IMR-90 (cell line): ENCODE measurements at regions not wholly inside any gene's neighbourhood (a gene's known extent, or its start where the extent isn't known, plus 50 kb on each side); places are given as distances from the start of the nearest gene placed in this dataset.

Source experiments
- ATAC-seq: fragments of 200-7000 bp; cut with Tn5 transposase; 2 replicates; pipeline ENCODE4 v1.9.1; 2020; ENCODE audit warnings: low read depth, mild to moderate bottlenecking, moderate library complexity
- BruUV-seq: library from RNA; stranded (reverse); fragments of 400-500 nt; replicated peaks from 2 replicates; lab custom pipeline; 2021; lab: Mats Ljungman, UMichigan
- CTCF ChIA-PET: fragments of 300-600 bp; formaldehyde crosslinking; extraction: SDS; loops from one replicate; lab custom pipeline; 2021; ENCODE audit warnings: antibody characterized with exemption; lab: Yijun Ruan, JAX
- POLR2A ChIA-PET: fragments of 300-600 bp; sonication (Branson Sonifier 250); formaldehyde crosslinking; loops from one replicate; lab custom pipeline; 2022; ENCODE audit warnings: antibody characterized with exemption; ENCODE audit not compliant: unreplicated experiment; lab: Charles Lee
- DNase-seq: peaks from one replicate; pipeline ENCODE4 v3.0.0; 2013
- H2AFZ ChIP-seq: replicated peaks from 2 replicates; pipeline ENCODE3; 2013; ENCODE audit warnings: low read length, mild to moderate bottlenecking; ENCODE audit not compliant: poor library complexity
- H2AK5ac ChIP-seq: 2 replicates; pipeline ENCODE4 v1.6.1; 2013; ENCODE audit warnings: low read depth, low read length, inconsistent platforms
- H2AK9ac ChIP-seq: replicated peaks from 2 replicates; pipeline ENCODE3; 2013; ENCODE audit warnings: mild to moderate bottlenecking, low read depth, low read length, moderate library complexity; ENCODE audit not compliant: poor library complexity
- H2BK120ac ChIP-seq: 2 replicates; pipeline ENCODE4 v1.6.1; 2013; ENCODE audit warnings: low read depth, low read length, inconsistent platforms
- H2BK15ac ChIP-seq: 3 replicates; pipeline ENCODE4 v1.6.1; 2013; ENCODE audit warnings: low read depth, low read length, inconsistent platforms
- H2BK20ac ChIP-seq: 2 replicates; pipeline ENCODE4 v1.6.1; 2013; ENCODE audit warnings: low read depth, mild to moderate bottlenecking, inconsistent platforms, low read length, moderate library complexity
- H2BK5ac ChIP-seq: 2 replicates; pipeline ENCODE4 v1.6.1; 2013; ENCODE audit warnings: mild to moderate bottlenecking, low read depth, low read length, inconsistent platforms; ENCODE audit not compliant: poor library complexity, severe bottlenecking
- H3K14ac ChIP-seq: replicated peaks from 2 replicates; pipeline ENCODE4 v1.6.1; 2013; ENCODE audit warnings: low read depth, low read length, inconsistent platforms
- H3K18ac ChIP-seq: 2 replicates; pipeline ENCODE4 v1.6.1; 2013; ENCODE audit warnings: low read depth, low read length, control low read depth
- H3K23ac ChIP-seq: 2 replicates; pipeline ENCODE4 v1.6.1; 2013; ENCODE audit warnings: low read depth, low read length, inconsistent platforms
- H3K27ac ChIP-seq: 2 replicates; pipeline ENCODE4 v1.5.1; 2013; ENCODE audit warnings: mild to moderate bottlenecking, control low read depth, low read length; ENCODE audit not compliant: insufficient read depth
- H3K27me3 ChIP-seq: 2 replicates; pipeline ENCODE4 v1.6.1; 2013; ENCODE audit warnings: low read length; ENCODE audit not compliant: control insufficient read depth, insufficient read depth
- H3K36me3 ChIP-seq: 2 replicates; pipeline ENCODE4 v1.6.1; 2013; ENCODE audit warnings: low read length, mixed read lengths; ENCODE audit not compliant: control insufficient read depth, insufficient read depth
- H3K4ac ChIP-seq: 2 replicates; pipeline ENCODE4 v1.6.1; 2013; ENCODE audit warnings: low read depth, low read length, inconsistent platforms
- H3K4me1 ChIP-seq: 2 replicates; pipeline ENCODE4 v1.6.1; 2013; ENCODE audit warnings: low read length, mixed read lengths; ENCODE audit not compliant: control insufficient read depth, insufficient read depth
- H3K4me2 ChIP-seq: 2 replicates; pipeline ENCODE4 v1.6.1; 2013; ENCODE audit warnings: low read depth, mild to moderate bottlenecking, control low read depth, low read length, moderate library complexity
- H3K4me3 ChIP-seq: 2 replicates; pipeline ENCODE4 v1.5.1; 2013; ENCODE audit warnings: low read depth, mild to moderate bottlenecking, control low read depth, low read length, moderate library complexity; ENCODE audit not compliant: insufficient read depth
- H3K56ac ChIP-seq: 2 replicates; pipeline ENCODE4 v1.6.1; 2013; ENCODE audit warnings: low read length, inconsistent platforms; ENCODE audit not compliant: insufficient read depth; ENCODE audit errors: extremely low read depth
- H3K79me1 ChIP-seq, 2 experiments: 2 replicates each; pipeline ENCODE4 v1.6.1; 2013; ENCODE audit warnings: low read length in 2 of 2, inconsistent platforms in 1 of 2, low read depth in 1 of 2
- H3K9ac ChIP-seq: 2 replicates; pipeline ENCODE4 v1.6.1; 2013; ENCODE audit warnings: low read depth, low read length, control low read depth
- H3K9me1 ChIP-seq: 2 replicates; pipeline ENCODE4 v1.6.1; 2013; ENCODE audit warnings: low read length, inconsistent platforms; ENCODE audit not compliant: insufficient read depth
- H3K9me3 ChIP-seq: 2 replicates; pipeline ENCODE4 v1.6.1; 2013; ENCODE audit warnings: low read length; ENCODE audit not compliant: control insufficient read depth, insufficient read depth
- H4K20me1 ChIP-seq: 2 replicates; pipeline ENCODE4 v1.6.1; 2013; ENCODE audit warnings: low read length, inconsistent platforms; ENCODE audit not compliant: insufficient read depth
- H4K5ac ChIP-seq: 2 replicates; pipeline ENCODE4 v1.6.1; 2013; ENCODE audit warnings: mild to moderate bottlenecking, low read depth, low read length, control low read depth
- H4K8ac ChIP-seq, 2 experiments: 2 replicates each; pipeline ENCODE4 v1.6.1; 2013; ENCODE audit warnings: low read depth in 2 of 2, low read length in 2 of 2, control low read depth in 1 of 2, inconsistent platforms in 1 of 2
- H4K91ac ChIP-seq: 2 replicates; pipeline ENCODE4 v1.6.1; 2013; ENCODE audit warnings: low read depth, low read length, inconsistent platforms; ENCODE audit not compliant: insufficient read depth
- BHLHE40 ChIP-seq: fragments of 150-350 bp; IDR thresholded peaks from 2 replicates; pipeline ENCODE4 v1.6.1; 2016; ENCODE audit warnings: mild to moderate bottlenecking, low read depth, low read length
- CEBPB ChIP-seq: IDR thresholded peaks from 2 replicates; pipeline ENCODE4 v1.6.1; 2012; ENCODE audit warnings: low read depth, low read length, improper control_type of control experiment
- CHD1 ChIP-seq: IDR thresholded peaks from 2 replicates; pipeline ENCODE4 v1.6.1; 2012; ENCODE audit warnings: low read depth, low read length, improper control_type of control experiment
- FOS ChIP-seq: fragments of 150-350 bp; IDR thresholded peaks from 2 replicates; pipeline ENCODE4 v1.6.1; 2016; ENCODE audit warnings: low read depth, low read length
- MAFK ChIP-seq: IDR thresholded peaks from 2 replicates; pipeline ENCODE4 v1.6.1; 2012; ENCODE audit warnings: low read depth, low read length, improper control_type of control experiment
- MXI1 ChIP-seq: IDR thresholded peaks from 2 replicates; pipeline ENCODE4 v1.6.1; 2012; ENCODE audit warnings: low read depth, mild to moderate bottlenecking, low read length, moderate library complexity, borderline replicate concordance
- POLR2A ChIP-seq: IDR thresholded peaks from 2 replicates; pipeline ENCODE4 v1.6.1; 2012; ENCODE audit warnings: mild to moderate bottlenecking, low read depth, low read length
- RFX5 ChIP-seq: IDR thresholded peaks from 2 replicates; pipeline ENCODE4 v1.8.0; 2012; ENCODE audit warnings: low read depth, mild to moderate bottlenecking, low read length, moderate library complexity
- WGBS, 2 experiments: methylation state at CpG; one replicate each; pipeline versions ENCODE4 v1.1.5 to v1.1.7; 2013; ENCODE audit warnings: missing lambda C conversion rate in 2 of 2; ENCODE audit not compliant: insufficient read length in 1 of 2; ENCODE audit errors: extremely low coverage in 2 of 2; 5-methylcytosine and 5-hydroxymethylcytosine counted together
- dilution Hi-C: fragments of 300-500 bp; cut with HindIII; formaldehyde crosslinking; loops from one replicate; pipeline ENCODE4 v1.14.3; 2018; ENCODE audit warnings: low sequenced_read_pairs; ENCODE audit not compliant: unreplicated experiment
- in situ Hi-C: fragments of 300-500 bp; cut with MboI; formaldehyde crosslinking; loops from 3 replicates; pipeline ENCODE4 v1.14.3; 2019; ENCODE audit warnings: low sequenced_read_pairs, inconsistent platforms, mixed read lengths
- intact Hi-C: fragments of 100-400 bp; cut with micrococcal nuclease; formaldehyde crosslinking; loops from 2 replicates; pipeline ENCODE4 v1.10.0; 2022
- TF ChIP-seq, protein P1 (sequence below): conservative IDR thresholded peaks from 2 replicates; pipeline ENCODE4 v1.5.1; 2012; ENCODE audit warnings: mild to moderate bottlenecking, low read depth, low read length, improper control_type of control experiment
- TF ChIP-seq, protein P2 (sequence below): fragments of 150-350 bp; IDR thresholded peaks from 2 replicates; pipeline ENCODE4 v1.6.1; 2017; ENCODE audit warnings: mild to moderate bottlenecking, antibody characterized with exemption, low read length, low read depth
- TF ChIP-seq, protein P3 (sequence below): fragments of 150-350 bp; IDR thresholded peaks from 2 replicates; pipeline ENCODE4 v1.6.1; 2016; ENCODE audit warnings: low read depth, mild to moderate bottlenecking, low read length, moderate library complexity, borderline replicate concordance

DNA sequence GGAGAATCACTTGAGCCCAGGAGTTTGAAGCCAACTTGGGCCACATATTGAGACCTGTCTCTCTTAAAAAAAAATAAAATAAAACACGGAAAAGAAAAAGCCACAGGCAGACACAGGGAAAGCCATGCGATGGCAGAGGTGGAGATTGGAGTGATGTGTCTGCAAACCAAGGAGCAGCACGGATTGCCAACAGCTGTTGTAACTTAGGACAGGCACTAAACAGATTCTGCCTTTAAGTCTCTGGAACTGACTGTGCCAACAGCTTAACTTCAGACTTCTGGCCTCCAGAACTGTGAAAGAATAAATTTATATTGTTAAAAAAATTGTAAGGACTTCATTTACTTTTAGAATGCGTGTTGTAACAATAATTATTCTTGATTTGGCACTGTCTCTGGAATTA, 318.5 kb upstream of the CHD1 start:
- Histone ChIP-seq H3K9ac (no peak overlapping the region), H2BK20ac (no peak overlapping the region), H3K27me3 (no peaks in the 10 kb centered on the region), H3K56ac (no peak overlapping the region), H4K8ac (no peak overlapping the region), H3K9me1 (no peaks in the 10 kb centered on the region), H3K23ac (no peak overlapping the region), H3K14ac (no peak overlapping the region), H3K4me3 (no peak overlapping the region), H4K91ac (no peak overlapping the region), H3K9me3 (peaks cover 3% of the 10 kb centered on the region; the same call in 1 of the 2 replicates), H2AK9ac (no peak overlapping the region), H3K18ac (no peak overlapping the region), H2BK15ac (no peak overlapping the region), H3K36me3 (no peaks in the 10 kb centered on the region), H2AK5ac (no peak overlapping the region), H3K79me1 (no peaks in the 10 kb centered on the region), H2BK120ac (no peak overlapping the region), H2AFZ (no peak overlapping the region), H4K5ac (no peak overlapping the region), H3K4me1 (no peaks in the 10 kb centered on the region), H3K4me2 (no peak overlapping the region), H2BK5ac (no peak overlapping the region), H3K4ac (no peak overlapping the region), H4K20me1 (no peaks in the 10 kb centered on the region), H3K27ac (no peak overlapping the region)
- BruUV-seq = no TSS peak
- TF ChIP-seq RFX5 (no peak), FOS (no peak), BHLHE40 (no peak), MXI1 (no peak), MAFK (no peak), POLR2A (no peak), CEBPB (no peak), CHD1 (no peak)
- TF ChIP-seq, protein P1, sequence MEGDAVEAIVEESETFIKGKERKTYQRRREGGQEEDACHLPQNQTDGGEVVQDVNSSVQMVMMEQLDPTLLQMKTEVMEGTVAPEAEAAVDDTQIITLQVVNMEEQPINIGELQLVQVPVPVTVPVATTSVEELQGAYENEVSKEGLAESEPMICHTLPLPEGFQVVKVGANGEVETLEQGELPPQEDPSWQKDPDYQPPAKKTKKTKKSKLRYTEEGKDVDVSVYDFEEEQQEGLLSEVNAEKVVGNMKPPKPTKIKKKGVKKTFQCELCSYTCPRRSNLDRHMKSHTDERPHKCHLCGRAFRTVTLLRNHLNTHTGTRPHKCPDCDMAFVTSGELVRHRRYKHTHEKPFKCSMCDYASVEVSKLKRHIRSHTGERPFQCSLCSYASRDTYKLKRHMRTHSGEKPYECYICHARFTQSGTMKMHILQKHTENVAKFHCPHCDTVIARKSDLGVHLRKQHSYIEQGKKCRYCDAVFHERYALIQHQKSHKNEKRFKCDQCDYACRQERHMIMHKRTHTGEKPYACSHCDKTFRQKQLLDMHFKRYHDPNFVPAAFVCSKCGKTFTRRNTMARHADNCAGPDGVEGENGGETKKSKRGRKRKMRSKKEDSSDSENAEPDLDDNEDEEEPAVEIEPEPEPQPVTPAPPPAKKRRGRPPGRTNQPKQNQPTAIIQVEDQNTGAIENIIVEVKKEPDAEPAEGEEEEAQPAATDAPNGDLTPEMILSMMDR = no peak
- TF ChIP-seq, protein P2, sequence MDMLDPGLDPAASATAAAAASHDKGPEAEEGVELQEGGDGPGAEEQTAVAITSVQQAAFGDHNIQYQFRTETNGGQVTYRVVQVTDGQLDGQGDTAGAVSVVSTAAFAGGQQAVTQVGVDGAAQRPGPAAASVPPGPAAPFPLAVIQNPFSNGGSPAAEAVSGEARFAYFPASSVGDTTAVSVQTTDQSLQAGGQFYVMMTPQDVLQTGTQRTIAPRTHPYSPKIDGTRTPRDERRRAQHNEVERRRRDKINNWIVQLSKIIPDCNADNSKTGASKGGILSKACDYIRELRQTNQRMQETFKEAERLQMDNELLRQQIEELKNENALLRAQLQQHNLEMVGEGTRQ = no peak
- TF ChIP-seq, protein P3, sequence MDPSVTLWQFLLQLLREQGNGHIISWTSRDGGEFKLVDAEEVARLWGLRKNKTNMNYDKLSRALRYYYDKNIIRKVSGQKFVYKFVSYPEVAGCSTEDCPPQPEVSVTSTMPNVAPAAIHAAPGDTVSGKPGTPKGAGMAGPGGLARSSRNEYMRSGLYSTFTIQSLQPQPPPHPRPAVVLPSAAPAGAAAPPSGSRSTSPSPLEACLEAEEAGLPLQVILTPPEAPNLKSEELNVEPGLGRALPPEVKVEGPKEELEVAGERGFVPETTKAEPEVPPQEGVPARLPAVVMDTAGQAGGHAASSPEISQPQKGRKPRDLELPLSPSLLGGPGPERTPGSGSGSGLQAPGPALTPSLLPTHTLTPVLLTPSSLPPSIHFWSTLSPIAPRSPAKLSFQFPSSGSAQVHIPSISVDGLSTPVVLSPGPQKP = no peak
- WGBS, 2 experiments = no CpG with 5 or more reads among the region's 4 CpGs
- ATAC-seq (no peak), DNase-seq (no peak)
- CTCF ChIA-PET = no interaction called here
- intact Hi-C loops (no loop called here), dilution Hi-C loops (no loop called here), in situ Hi-C loops (no loop called here)
- POLR2A ChIA-PET = no interaction called here
